Nephron progenitor cell (in vitro differentiated cells): ENCODE measurements at regions not wholly inside any gene's neighbourhood (a gene's known extent, or its start where the extent isn't known, plus 50 kb on each side); places are given as distances from the start of the nearest gene placed in this dataset.

ENCODE experiments used
- DNase-seq: peaks from one replicate; pipeline ENCODE4 v3.0.0; 2021
- H3K27ac Mint-ChIP-seq: 2 replicates; pipeline ENCODE4 v1.8.0; 2021; ENCODE audit warnings: mild to moderate bottlenecking, moderate library complexity, mixed read lengths
- H3K27me3 Mint-ChIP-seq: 2 replicates; pipeline ENCODE4 v1.8.0; 2021; ENCODE audit warnings: mild to moderate bottlenecking, low read depth, mixed read lengths; ENCODE audit not compliant: poor library complexity
- H3K36me3 Mint-ChIP-seq: 2 replicates; pipeline ENCODE4 v1.8.0; 2021; ENCODE audit warnings: low read depth, mixed read lengths
- H3K4me1 Mint-ChIP-seq: 2 replicates; pipeline ENCODE4 v1.8.0; 2021; ENCODE audit warnings: mixed read lengths
- H3K4me3 Mint-ChIP-seq: 2 replicates; pipeline ENCODE4 v1.8.0; 2021; ENCODE audit warnings: mild to moderate bottlenecking, moderate library complexity, mixed read lengths
- H3K9me3 Mint-ChIP-seq: 2 replicates; pipeline ENCODE4 v1.8.0; 2021; ENCODE audit warnings: mild to moderate bottlenecking, moderate library complexity, mixed read lengths
- TF ChIP-seq, protein P1 (sequence below): fragments of 200-600 bp; sonication (generic); IDR thresholded peaks from 2 replicates; pipeline ENCODE4 v1.5.0; 2021; ENCODE audit warnings: antibody characterized with exemption

DNA sequence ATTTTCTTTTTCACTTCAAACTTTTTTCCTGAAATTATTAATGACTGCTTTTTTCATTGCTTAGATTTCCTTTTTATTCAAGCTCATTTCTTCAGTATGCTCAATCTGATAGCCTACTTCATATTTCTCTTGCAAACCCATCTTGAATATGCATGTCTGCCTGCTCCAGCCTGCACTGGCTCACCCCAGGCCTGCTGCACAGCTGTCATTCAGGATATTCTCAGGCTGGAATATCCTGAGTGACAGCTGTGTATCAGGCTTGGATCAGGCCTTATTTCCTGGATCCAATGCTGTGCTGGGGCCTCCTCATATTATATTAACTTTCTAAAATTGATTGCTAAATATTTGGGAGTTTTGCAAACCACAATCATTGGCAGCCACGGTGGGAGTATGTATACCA, 120.2 kb upstream of the TNS3 start:
- Mint-ChIP-seq H3K4me3 (no peak overlapping the region), H3K36me3 (no peaks in the 10 kb centered on the region), H3K9me3 (no peaks in the 10 kb centered on the region), H3K27ac (no peak overlapping the region), H3K27me3 (peaks cover 4% of the 10 kb centered on the region), H3K4me1 (peaks cover 13% of the 10 kb centered on the region)
- no peak for DNase-seq
- TF ChIP-seq, protein P1, sequence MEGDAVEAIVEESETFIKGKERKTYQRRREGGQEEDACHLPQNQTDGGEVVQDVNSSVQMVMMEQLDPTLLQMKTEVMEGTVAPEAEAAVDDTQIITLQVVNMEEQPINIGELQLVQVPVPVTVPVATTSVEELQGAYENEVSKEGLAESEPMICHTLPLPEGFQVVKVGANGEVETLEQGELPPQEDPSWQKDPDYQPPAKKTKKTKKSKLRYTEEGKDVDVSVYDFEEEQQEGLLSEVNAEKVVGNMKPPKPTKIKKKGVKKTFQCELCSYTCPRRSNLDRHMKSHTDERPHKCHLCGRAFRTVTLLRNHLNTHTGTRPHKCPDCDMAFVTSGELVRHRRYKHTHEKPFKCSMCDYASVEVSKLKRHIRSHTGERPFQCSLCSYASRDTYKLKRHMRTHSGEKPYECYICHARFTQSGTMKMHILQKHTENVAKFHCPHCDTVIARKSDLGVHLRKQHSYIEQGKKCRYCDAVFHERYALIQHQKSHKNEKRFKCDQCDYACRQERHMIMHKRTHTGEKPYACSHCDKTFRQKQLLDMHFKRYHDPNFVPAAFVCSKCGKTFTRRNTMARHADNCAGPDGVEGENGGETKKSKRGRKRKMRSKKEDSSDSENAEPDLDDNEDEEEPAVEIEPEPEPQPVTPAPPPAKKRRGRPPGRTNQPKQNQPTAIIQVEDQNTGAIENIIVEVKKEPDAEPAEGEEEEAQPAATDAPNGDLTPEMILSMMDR, result no peak

DNA sequence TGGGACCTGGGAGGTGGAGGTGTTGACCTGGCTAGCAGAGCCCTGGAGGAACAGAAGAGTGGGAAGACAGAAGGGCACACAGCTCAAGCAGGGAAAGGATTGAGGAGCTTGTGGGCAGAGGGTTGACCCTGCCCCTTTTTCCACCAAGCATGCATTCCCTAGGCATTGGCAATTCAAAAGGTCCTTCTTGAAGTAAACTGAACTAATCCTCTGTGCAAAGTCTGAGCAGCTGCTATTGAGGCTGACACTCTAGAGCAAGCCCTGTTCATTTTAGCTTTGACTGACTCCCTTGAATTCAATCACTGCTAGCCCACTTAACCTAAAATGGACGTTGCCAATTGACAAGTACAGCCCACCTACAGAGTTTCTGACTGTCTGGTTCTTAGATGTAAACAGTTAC, 116.5 kb upstream of the TNS3 start:
- no peaks in the 10 kb centered on the region for H3K9me3 Mint-ChIP-seq
- H3K27me3 Mint-ChIP-seq, result no peaks in the 10 kb centered on the region
- TF ChIP-seq, protein P1, result no peak
- H3K4me3 Mint-ChIP-seq, result no peak overlapping the region
- peaks cover 18% of the 10 kb centered on the region for H3K4me1 Mint-ChIP-seq
- H3K36me3 Mint-ChIP-seq, result no peaks in the 10 kb centered on the region
- no peak for DNase-seq
- no peak overlapping the region for H3K27ac Mint-ChIP-seq

DNA sequence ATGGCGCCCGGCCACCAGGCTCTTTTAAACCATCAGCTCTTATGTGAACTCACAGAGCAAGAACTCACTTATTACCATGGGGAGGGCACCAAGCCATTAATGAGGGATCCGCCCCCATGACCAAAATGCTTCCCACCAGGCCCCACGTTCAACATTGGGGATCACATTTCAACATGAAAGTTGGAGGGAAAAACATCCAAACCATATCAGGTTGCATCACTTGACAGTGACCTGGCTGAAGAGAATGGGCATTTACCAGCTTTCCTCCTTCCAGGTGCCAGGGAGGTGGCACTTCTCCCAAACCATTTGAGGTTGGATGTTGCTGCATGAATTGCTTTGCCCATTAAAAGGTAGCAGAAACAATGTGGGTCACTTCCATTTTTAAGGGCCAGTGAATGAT, 115.6 kb upstream of the TNS3 start:
- no peaks in the 10 kb centered on the region for H3K36me3 Mint-ChIP-seq
- H3K27ac Mint-ChIP-seq, result no peak overlapping the region
- H3K4me3 Mint-ChIP-seq, result no peak overlapping the region
- peaks cover 26% of the 10 kb centered on the region for H3K4me1 Mint-ChIP-seq
- no peaks in the 10 kb centered on the region for H3K9me3 Mint-ChIP-seq
- no peaks in the 10 kb centered on the region for H3K27me3 Mint-ChIP-seq
- no peak for DNase-seq
- TF ChIP-seq, protein P1, result no peak

DNA sequence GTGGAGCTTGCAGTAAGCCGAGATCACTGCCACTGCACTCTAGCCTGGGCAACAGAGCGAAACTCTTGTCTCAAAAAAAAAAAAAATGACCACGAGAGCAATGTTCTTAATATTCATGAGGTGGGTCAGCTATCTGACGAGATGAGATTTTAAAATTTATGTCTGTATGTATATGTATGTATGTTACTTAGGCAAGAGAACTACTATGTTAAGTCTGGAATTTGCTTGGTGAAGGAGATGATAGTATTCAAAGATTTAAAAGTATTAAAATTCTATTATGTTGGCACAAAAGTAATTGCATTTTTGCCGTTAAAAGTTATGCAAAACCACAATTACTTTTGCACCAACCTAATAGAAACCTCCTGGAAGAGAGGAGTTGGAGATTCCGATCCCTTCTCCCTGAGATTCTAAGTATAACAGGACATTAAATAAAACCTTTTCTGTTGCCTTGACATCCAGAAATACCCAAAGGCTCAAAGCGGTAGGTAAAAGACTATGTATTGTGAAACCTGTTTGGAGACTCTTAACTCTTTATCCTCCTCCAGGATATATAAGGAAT, 114.3 kb upstream of the TNS3 start:
- Mint-ChIP-seq H3K4me3 (no peak overlapping the region), H3K4me1 (peaks cover 27% of the 10 kb centered on the region), H3K9me3 (no peaks in the 10 kb centered on the region), H3K36me3 (no peaks in the 10 kb centered on the region), H3K27me3 (no peaks in the 10 kb centered on the region), H3K27ac (no peak overlapping the region)
- DNase-seq, result no peak
- TF ChIP-seq, protein P1, result no peak

DNA sequence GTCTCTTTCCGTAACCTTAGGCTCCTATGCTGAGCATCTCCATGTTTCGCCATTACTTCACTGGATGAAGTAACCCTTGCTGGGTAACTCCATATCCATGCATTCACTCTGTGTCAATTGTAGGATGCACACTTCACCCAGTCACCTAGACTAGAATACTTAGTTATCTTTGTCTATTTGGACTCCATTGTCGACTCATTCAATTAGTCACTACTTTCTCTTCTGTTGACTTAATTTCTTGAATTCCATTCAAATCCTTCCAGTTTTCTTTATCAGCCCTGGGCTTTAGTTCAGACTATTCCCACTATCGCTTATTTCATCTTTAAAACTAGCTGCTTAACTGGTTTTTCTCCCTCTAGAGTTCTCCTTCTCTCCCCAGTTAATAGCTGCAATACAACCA, 111.3 kb upstream of the TNS3 start:
- H3K36me3 Mint-ChIP-seq, result no peaks in the 10 kb centered on the region
- no peaks in the 10 kb centered on the region for H3K27me3 Mint-ChIP-seq
- DNase-seq, result no peak
- no peak overlapping the region for H3K4me3 Mint-ChIP-seq
- no peaks in the 10 kb centered on the region for H3K9me3 Mint-ChIP-seq
- H3K4me1 Mint-ChIP-seq, result peaks cover 46% of the 10 kb centered on the region
- TF ChIP-seq, protein P1, result no peak
- H3K27ac Mint-ChIP-seq, result no peak overlapping the region

DNA sequence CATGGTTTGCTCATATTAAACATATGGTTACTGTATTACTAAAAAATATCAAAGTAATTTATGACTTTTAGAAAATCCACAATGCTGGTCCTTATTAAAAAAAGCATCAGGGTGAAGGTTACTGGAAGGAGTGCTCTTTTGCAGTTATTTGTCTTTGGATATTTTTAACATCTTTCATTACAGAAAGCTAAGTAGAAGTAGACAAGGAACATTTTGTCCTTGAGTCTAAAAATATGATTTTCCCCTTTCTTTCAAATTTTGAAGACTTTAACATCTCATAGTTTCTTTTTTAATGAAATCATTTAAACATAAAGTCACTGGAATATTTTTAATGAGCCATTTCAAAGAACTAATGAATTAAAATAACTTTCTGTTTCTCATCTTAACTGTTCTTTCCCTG, 110.1 kb upstream of the TNS3 start:
- Mint-ChIP-seq H3K36me3 (no peaks in the 10 kb centered on the region), H3K9me3 (no peaks in the 10 kb centered on the region), H3K27me3 (no peaks in the 10 kb centered on the region), H3K4me3 (no peak overlapping the region), H3K27ac (no peak overlapping the region), H3K4me1 (peaks cover 39% of the 10 kb centered on the region)
- TF ChIP-seq, protein P1, result no peak
- no peak for DNase-seq
